ENCODE measurements at regions not wholly inside any gene's neighbourhood (a gene's known extent, or its start where the extent isn't known, plus 50 kb on each side); places are given as distances from the start of the nearest gene placed in this dataset.

DNA sequence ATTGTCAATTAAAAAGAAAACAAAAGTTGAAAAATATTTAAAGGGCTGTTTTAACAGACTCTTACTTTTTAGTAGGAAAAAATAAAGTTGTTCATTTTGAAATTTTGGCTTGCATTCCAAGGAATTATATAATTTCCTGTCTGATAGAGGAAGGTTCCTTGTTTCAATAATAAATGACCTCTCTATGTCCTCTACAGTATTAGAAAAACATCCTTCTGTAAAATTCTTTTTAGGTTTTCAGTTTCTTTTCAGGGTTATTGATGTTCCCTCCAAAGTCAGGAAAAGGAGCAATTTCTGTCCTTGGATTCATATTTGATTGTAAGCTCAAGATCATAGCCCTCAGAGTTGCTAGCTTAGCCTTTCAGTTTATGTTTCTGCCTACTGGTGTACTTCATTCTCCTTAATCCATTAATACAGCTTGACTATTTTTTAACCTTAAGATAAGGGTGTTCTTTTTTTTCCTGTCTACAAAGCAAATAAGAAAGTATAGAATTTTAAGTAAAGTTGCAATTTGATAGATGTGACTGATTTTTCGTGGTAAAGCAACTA is 125.2 kb upstream of the COL3A1 start:
- DNase-seq (ENCODE audit: extremely low read depth, low read depth, low spot score) = no peak

DNA sequence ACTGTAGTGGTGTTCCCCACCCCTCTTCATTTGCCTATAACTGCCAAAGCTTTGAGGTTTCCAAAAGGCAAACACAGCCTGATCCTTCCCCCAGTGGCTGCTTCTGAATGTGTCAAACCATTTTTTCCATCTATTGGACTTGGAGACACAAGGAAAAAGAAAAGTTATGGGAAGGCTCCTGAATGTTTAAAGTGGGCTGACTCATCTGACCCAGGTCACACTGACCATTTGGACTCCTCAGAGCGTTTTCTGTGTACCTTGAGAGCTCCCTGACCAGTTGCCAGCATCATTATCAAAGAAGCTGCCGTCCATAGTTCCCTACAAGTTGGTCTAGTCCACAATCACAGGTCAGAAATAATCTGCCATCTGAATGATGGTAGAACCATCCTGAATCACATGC is 123.4 kb upstream of the COL3A1 start:
- DNase-seq (ENCODE audit: extremely low read depth, low read depth, low spot score) = no peak

DNA sequence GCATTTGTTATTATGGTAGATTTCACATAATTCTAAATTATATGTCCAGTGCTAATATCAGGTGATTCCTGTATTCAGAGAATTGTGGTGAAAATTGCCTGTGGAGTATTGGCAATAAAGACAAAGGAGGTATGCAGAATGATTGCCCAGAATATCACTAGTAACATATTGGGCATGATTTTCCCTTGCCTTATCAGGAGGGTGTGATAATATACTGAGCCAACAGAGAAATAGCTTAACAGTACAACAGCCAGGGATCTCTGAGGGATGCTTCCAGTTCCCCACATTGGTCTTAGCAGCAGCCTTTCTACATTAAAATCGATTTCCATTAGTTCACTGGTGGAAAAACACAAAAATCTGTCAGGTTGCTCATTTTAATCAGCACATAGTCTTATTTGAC is 122.9 kb upstream of the COL3A1 start:
- no peak for DNase-seq (ENCODE audit: extremely low read depth, low read depth, low spot score)

- no peak for DNase-seq (ENCODE audit: extremely low read depth, low read depth, low spot score)
These were observed 122.3 kb upstream of the COL3A1 start for GRCh38 chr2:188851826-188852225.

DNA sequence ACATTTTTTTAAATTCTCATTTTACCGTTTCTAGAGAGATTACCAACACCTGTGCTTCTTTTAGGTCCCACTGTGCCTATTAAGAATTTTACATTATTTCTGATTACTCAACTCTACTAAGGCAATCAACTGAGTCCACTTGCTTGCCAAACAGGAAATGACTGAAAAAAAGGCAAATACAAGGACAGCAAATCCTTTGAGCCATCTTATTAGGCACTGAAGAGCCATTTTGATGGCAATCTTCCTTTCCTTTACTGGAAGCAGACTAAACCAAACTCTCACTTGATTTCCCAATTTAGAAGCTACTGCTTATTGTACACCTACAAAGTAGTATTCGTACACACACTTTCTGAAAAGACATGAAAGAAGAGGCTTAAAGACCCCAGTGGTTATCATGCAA is 121.4 kb upstream of the COL3A1 start:
- DNase-seq (ENCODE audit: extremely low read depth, low read depth, low spot score) = no peak

DNA sequence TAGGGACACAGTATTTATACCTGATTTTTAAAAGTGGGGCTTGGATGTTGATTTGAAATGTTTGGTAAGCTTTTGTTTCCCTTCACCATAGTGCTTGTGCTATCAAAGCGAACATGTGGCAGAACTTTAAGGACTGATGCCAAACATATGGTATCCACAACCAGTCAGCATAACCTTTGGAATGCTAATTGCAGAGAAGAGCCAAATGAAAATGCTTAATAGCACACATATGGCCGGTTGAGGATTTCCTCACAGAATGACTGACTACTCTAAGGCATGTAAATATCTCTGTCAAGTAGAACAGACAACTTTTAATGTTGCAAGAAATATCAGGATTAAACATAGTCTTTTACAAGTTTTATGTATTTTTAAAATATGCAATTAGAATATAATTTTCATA is 120.9 kb upstream of the COL3A1 start:
- DNase-seq (ENCODE audit: extremely low read depth, low read depth, low spot score) = no peak

- no peak for DNase-seq (ENCODE audit: extremely low read depth, low read depth, low spot score)
These were observed 108.5 kb upstream of the COL3A1 start for GRCh38 chr2:188865681-188866080.

DNA sequence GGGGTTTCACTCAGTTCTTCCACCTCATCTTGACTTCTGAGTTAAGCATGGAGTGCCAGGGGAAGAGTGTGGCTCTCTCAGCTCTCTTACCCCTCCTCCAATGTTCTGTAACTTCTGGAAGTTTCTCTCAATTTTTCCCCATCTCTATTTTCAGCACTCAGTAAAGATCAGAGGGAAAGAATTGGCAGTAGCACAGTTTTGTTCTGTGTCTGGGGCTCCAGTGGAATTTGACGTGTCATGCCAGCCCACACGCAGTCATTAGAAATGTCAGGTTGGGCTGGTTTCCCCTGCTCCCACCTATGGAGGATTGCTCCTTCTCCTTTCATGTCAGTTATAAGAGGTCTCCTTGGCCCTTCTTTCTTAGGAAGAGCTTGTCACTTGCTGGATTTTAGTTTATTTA is 104.6 kb upstream of the COL3A1 start:
- DNase-seq (ENCODE audit: extremely low read depth, low read depth, low spot score) = no peak

- no peak for DNase-seq (ENCODE audit: extremely low read depth, low read depth, low spot score)
These were observed 103.9 kb upstream of the COL3A1 start for GRCh38 chr2:188870289-188870688.

DNA sequence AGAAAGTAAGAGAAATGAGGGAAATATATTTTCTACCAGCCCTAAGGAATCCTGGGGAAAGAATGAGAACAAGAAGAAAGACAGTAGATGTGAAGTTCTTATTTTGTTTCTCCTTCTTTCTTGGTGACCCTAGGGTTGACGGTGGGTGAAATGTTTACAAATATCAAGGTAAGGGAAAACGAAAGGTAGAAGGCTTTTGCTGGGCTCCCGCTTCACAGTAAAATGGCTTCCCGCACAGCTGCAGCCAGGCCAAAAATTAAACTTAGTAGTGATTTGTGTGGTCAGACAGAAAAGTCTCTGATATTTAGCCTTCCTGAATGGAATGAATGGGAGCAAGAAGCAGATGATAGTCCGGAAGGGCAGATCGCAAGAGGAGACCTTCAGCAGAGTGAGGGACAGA is 99.1 kb upstream of the COL3A1 start:
- DNase-seq (ENCODE audit: extremely low read depth, low read depth, low spot score) = no peak

DNA sequence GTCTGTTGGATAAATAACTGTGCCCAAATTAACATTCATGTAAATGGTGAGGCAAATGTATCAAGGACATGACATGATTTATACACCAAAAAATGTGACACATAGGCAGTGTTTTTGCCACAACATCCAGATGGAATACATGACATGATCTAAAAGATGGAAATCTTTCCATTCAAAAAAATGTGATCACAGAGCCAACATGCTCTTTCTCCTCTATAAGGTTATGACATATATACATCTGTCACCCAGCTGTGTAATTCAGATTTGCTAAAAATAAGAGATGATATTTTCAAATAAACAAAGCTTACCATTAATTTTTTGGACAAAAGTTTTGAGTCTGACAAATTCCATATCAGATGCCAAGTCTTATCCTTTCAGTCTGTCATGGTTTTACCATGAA is 95.5 kb upstream of the COL3A1 start:
- no peak for DNase-seq (ENCODE audit: extremely low read depth, low read depth, low spot score)

DNA sequence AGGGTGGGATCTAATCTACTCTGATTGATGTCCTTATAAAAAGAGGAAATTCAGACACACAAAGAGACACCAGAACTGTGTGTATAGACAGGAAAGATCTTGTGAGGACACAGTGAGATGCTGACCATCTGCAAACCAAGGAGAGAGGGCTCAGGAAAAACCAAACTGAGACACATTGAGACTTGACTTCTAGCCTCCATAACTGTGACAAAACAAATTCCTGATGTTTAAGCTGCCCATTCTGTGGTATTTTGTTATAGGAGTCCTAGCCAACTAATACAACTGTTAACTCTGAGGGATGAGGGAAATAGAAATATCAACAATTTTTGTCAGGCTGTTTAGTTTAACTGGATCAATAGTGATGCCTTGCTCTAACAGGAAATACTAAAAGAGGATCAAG is 93.4 kb upstream of the COL3A1 start:
- no peak for DNase-seq (ENCODE audit: extremely low read depth, low read depth, low spot score)

- no peak for DNase-seq (ENCODE audit: extremely low read depth, low read depth, low spot score)
These were observed 92.7 kb upstream of the COL3A1 start for GRCh38 chr2:188881434-188881833.

GRCh38 chr2:188884046-188884445 is 90.1 kb upstream of the COL3A1 start:
- DNase-seq (ENCODE audit: extremely low read depth, low read depth, low spot score) = no peak

DNA sequence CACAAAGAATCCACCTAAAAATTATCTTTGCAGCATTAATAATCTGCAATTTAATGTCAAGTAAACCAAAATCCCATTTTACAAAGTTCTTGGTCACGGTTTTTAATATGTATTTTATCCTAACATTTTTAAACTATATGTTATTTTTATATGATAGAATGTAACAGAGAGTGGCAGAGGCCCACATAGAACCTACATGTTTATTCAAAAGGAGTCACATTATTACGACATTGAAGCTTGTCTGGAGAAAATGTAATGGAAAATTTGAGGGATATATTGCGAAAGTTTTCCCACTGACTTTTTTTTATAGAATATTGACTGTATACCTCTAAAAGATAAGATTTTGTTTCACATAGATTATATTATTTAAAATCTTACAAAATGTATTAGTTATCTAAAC is 89.7 kb upstream of the COL3A1 start:
- DNase-seq (ENCODE audit: extremely low read depth, low read depth, low spot score) = no peak

DNA sequence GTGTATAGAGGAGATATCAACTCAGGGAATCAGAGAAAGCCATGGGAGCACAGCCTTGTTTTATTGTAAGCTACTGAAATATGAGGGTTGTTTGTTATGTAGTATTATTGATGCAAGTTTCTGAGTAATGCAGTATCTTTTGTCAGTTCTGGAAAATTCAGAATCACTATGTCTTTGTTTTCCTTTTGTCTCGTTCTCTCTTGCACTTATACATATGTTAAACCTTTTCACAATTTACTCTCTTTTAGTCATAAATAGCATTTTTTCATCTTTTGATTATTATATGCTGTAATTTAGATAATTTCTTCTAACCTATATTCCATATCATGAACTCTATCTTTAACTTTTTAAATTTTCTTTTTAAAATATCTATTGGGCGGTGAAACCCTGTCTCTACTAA is 85.0 kb upstream of the COL3A1 start:
- DNase-seq (ENCODE audit: extremely low read depth, low read depth, low spot score) = no peak

GRCh38 chr2:188890755-188891154 is 83.4 kb upstream of the COL3A1 start:
- no peak for DNase-seq (ENCODE audit: extremely low read depth, low read depth, low spot score)

DNA sequence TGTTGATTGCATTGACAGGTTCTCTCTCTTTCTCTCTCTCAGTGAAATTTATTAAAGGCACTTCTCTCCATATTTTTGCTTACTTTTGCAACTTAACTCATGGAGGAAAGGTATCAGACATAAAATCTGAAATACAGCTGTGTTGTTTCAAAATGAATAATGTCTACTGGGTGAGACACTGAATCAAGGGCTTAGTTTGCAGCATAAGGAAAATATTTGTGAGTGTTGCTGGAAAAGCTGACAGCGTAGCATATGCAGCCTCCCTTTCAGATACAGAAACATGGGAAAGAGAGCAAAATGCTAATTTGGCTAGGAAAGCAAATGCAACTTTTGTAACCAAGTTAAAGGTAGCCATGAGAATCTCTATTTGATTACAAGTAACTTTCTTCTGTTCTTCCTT is 81.5 kb upstream of the COL3A1 start:
- no peak for DNase-seq (ENCODE audit: extremely low read depth, low read depth, low spot score)

GRCh38 chr2:188893972-188894371 is 80.2 kb upstream of the COL3A1 start:
- no peak for DNase-seq (ENCODE audit: extremely low read depth, low read depth, low spot score)

DNA sequence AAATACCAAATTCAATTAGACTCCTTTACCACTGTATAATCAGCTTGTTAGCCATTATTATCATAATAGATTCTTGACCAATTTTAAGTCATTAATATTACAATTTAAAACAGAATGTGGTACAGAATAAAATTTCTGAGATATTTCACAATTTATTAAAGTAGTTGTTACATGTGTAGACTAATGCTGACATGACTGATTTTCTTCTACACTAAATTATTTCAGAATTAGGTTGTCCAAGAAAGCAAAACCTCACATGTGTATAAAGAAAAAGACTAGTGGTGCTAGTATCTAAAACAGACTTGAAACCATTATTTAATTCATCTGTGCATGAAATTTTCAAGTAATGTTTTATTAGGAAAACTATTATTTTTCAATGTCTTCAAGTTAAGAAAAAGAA is 79.2 kb upstream of the COL3A1 start:
- no peak for DNase-seq (ENCODE audit: extremely low read depth, low read depth, low spot score)

DNA sequence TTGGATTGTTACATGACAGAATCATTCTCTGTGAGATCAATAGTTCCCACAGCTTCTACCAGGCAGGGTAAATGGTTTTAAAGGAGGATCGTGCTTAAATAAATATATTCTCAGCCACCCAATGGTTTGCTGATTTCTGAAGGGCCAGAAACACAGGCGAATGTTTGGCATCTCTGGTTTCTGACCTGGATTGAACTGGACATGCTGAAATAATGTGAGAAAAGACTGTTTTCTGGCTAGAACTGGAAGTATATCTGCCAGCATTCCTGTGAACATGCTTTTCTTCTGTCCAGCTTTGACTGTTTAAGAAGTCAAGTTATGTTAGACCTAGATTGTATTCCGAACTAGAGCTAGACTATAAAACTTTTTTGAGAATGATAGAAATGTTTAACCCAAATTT is 77.1 kb upstream of the COL3A1 start:
- DNase-seq (ENCODE audit: extremely low read depth, low read depth, low spot score) = no peak

DNA sequence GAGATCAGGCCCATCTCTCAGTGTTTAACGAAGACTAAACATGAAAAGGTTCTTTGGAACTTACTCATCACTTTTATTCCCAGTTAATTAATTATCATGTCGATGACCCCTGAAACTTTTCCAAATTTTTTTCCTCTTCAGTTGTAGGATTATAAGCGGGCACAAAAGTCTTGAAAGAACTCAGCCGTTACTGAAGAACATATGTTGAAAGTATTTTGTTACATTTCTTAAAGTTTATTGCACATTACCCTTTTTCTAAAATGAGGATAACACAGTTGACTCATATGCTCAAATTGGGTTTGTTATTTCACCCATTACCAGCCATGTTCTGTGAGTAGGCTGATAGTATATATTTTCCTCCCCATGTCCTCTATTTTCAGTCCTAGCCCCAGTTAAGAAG is 75.9 kb upstream of the COL3A1 start:
- no peak for DNase-seq (ENCODE audit: extremely low read depth, low read depth, low spot score)

DNA sequence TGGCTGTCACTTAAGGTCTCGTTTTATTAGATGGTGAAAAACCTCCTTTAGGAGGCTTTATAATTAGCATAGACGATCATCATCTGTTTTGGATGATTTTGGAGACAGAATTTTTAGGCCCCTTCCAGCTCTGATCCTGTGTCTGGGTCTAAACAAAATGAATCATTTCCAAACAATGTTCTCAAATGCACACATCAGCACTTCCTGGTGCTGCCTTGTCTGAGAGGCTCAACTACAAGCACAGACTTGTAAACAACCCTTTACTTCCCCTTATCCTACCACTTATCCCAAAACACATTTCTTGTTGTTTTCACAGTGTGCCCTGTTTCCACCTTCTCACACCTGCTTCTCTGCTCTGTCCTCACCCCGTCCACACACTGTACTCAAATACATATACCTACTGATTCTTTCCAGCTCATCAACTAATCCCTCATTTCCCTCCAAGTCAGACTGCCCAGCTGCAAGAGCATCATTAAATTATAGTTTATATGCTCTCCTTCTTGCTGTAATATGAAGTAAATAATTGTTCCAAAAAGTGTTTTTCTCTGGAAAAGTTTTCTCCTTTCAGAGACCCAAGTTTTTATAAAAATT is 71.2 kb upstream of the COL3A1 start:
- DNase-seq (ENCODE audit: extremely low read depth, low read depth, low spot score) = peak; percentile 27

Data from glomerular endothelial cell (primary cell).